Activated CD4-positive, alpha-beta T cell treated with anti-CD3 and anti-CD28 coated beads, Interleukin-2, amount 10 ng/mL, durations not matched to agents 24 days and 14 days (primary cell): ENCODE measurements at regions not wholly inside any gene's neighbourhood (a gene's known extent, or its start where the extent isn't known, plus 50 kb on each side); places are given as distances from the start of the nearest gene placed in this dataset.
"Not testable (repeated sequence)": the region's sequence is repeated elsewhere in the genome, so short reads cannot be mapped to it uniquely, and the experiment has no call there.

Experiments
- DNase-seq: peaks from one replicate; pipeline ENCODE4 v3.0.0; 2022
- H3K27ac Mint-ChIP-seq: one replicate; pipeline ENCODE4 v1.8.0; 2022; ENCODE audit warnings: mild to moderate bottlenecking, mixed read lengths
- H3K27me3 Mint-ChIP-seq: one replicate; pipeline ENCODE4 v1.8.0; 2022; ENCODE audit warnings: mixed read lengths
- H3K36me3 Mint-ChIP-seq: one replicate; pipeline ENCODE4 v1.8.0; 2022; ENCODE audit warnings: low read depth, mild to moderate bottlenecking, mixed read lengths
- H3K4me1 Mint-ChIP-seq: one replicate; pipeline ENCODE4 v1.8.0; 2021; ENCODE audit warnings: mixed read lengths
- H3K4me3 Mint-ChIP-seq: one replicate; pipeline ENCODE4 v1.8.0; 2022; ENCODE audit warnings: mild to moderate bottlenecking, moderate library complexity, mixed read lengths
- H3K9me3 Mint-ChIP-seq: one replicate; pipeline ENCODE4 v1.8.0; 2021; ENCODE audit warnings: mixed read lengths
- intact Hi-C: fragments of 100-400 bp; cut with micrococcal nuclease; formaldehyde crosslinking; loops from one replicate; pipeline ENCODE4 v1.15.1; 2023

DNA sequence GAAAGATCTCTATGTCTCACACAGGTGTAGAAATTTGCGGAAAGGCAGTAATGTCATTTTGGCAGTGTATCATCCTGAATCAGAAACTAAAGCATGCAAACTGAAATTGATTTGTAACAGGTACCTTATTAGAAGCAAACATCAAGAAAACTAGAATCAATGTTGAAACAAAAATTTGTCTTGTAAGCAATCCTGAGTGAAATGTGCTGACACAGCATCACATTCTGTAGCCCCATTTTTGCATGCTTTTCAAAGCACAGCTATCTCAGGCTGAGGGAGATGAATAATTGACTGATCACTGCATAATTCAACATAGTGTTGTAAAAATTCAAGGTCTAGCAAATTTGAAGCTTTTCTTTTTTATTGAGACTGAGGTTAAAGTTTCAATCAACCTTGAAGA, 539.7 kb downstream of the DACH1 start:
- no peaks in the 10 kb centered on the region for H3K9me3 Mint-ChIP-seq
- DNase-seq: no peak
- intact Hi-C loops: no loop called here
- no peak overlapping the region for H3K27ac Mint-ChIP-seq
- H3K4me1 Mint-ChIP-seq: no peaks in the 10 kb centered on the region
- no peak overlapping the region for H3K4me3 Mint-ChIP-seq
- no peaks in the 10 kb centered on the region for H3K36me3 Mint-ChIP-seq
- H3K27me3 Mint-ChIP-seq: peaks cover 2% of the 10 kb centered on the region

DNA sequence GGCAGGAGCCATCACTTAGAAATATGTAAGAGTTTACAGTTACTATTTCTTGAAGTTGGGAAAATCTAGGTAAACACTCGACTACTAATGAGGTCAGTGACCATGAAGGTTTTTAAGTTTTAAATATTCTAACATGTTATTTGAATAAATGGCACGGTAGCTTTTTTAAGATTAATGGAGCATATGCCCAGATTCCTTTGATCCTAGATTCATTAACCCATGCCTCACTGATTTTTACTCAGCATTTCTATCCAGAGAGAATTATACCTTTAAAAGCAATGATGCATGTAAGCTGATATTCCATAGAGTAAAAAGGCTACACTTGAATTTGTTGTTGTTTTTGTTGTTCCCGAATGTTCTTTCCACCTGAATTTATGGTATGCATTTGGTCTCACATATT, 541.4 kb downstream of the DACH1 start:
- H3K9me3 Mint-ChIP-seq: no peaks in the 10 kb centered on the region
- H3K36me3 Mint-ChIP-seq: no peaks in the 10 kb centered on the region
- H3K4me3 Mint-ChIP-seq: no peak overlapping the region
- no peak for DNase-seq
- H3K27ac Mint-ChIP-seq: no peak overlapping the region
- peaks cover 2% of the 10 kb centered on the region for H3K27me3 Mint-ChIP-seq
- intact Hi-C loops: no loop called here
- no peaks in the 10 kb centered on the region for H3K4me1 Mint-ChIP-seq

- intact Hi-C loops: no loop called here
- Mint-ChIP-seq H3K4me1 (no peaks in the 10 kb centered on the region), H3K4me3 (no peak overlapping the region), H3K9me3 (no peaks in the 10 kb centered on the region), H3K27ac (no peak overlapping the region), H3K36me3 (no peaks in the 10 kb centered on the region), H3K27me3 (no peaks in the 10 kb centered on the region)
- DNase-seq: no peak
These were observed 543.7 kb downstream of the DACH1 start for GRCh38 chr13:71323266-71323665.

DNA sequence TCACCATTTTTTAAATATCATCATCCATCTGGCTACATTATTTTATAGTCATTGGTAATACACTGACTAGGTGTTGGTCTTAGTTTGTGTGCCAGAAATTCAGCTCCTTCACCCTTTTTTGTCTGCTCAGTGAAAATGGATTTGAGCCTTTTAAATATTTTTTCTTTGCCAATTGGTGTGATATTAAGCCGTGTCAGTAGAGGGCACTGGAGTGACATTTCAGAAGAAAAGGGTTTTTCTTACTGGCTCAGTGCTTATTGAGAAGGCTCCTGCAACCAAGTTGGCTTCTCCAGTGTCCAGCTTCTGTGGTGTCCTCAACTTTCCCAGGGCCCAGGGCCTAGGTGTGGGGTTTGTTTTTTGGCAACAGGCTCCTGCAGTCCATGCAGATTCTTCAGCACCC, 546.6 kb downstream of the DACH1 start:
- H3K4me1 Mint-ChIP-seq: no peaks in the 10 kb centered on the region
- no peak overlapping the region for H3K4me3 Mint-ChIP-seq
- no peaks in the 10 kb centered on the region for H3K9me3 Mint-ChIP-seq
- H3K27ac Mint-ChIP-seq: no peak overlapping the region
- no peaks in the 10 kb centered on the region for H3K27me3 Mint-ChIP-seq
- H3K36me3 Mint-ChIP-seq: no peaks in the 10 kb centered on the region
- DNase-seq: peak; percentile 60
- intact Hi-C loops: loop anchor here (2.0 kb wide), 1 partner anchor 558 kb away; no protein-coding TSS in a partner anchor

DNA sequence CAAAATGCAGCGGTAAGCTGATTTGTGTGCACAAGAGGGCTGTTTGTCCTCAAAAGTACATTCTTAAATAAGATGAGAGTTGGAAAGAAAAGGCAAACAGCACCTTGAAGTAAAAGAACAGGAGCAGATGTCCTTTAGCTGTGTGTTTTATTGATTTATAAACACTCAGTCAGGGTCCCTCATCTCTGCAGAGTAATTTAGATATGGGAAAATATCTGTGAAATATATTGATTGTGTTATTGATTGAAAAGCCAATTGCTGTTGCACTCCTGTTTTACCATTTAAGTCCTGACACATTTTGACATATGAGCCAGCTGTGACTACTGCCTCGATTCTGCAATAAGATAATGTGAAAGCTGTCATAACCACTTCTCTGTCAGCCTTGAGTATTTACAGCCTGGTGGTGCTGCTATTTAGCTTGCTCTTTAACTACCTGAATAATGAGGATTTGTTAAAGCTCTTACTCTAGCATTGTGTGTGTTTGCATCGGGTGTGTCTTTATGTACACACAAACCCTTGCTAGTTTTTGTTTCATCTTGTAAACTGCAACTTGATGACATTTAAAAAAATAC, 550.1 kb downstream of the DACH1 start:
- no peak for DNase-seq
- Mint-ChIP-seq H3K9me3 (no peaks in the 10 kb centered on the region), H3K36me3 (no peaks in the 10 kb centered on the region), H3K4me1 (no peaks in the 10 kb centered on the region), H3K4me3 (no peak overlapping the region), H3K27ac (no peak overlapping the region), H3K27me3 (no peaks in the 10 kb centered on the region)
- intact Hi-C loops: no loop called here

DNA sequence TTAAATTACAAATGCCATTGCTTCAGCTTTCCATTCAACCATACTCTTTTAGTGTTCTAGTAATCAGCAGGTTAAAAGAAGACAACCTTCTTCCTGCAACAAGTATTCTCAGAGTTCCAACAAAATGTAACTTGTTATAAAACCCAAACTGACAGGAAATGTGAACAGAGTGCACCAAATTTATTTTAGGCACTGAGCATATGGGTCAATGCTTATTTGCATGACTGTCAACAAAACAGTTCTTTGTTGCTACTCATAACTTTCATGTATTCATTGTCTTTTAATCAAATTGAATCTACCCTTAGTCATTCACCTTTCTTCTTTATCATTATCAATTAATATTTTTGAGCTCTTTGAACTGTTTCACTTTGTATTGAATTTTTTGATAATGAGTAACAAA, 554.1 kb downstream of the DACH1 start:
- intact Hi-C loops: no loop called here
- H3K4me3 Mint-ChIP-seq: no peak overlapping the region
- no peaks in the 10 kb centered on the region for H3K27me3 Mint-ChIP-seq
- H3K9me3 Mint-ChIP-seq: no peaks in the 10 kb centered on the region
- no peak for DNase-seq
- H3K27ac Mint-ChIP-seq: no peak overlapping the region
- no peaks in the 10 kb centered on the region for H3K4me1 Mint-ChIP-seq
- no peaks in the 10 kb centered on the region for H3K36me3 Mint-ChIP-seq

GRCh38 chr13:71309905-71310304, 557.1 kb downstream of the DACH1 start:
- Mint-ChIP-seq H3K36me3 (no peaks in the 10 kb centered on the region), H3K27ac (no peak overlapping the region), H3K9me3 (no peaks in the 10 kb centered on the region), H3K4me3 (no peak overlapping the region), H3K4me1 (no peaks in the 10 kb centered on the region), H3K27me3 (peaks cover 2% of the 10 kb centered on the region)
- no peak for DNase-seq
- intact Hi-C loops: no loop called here

- Mint-ChIP-seq H3K4me3 (no peak overlapping the region), H3K9me3 (no peaks in the 10 kb centered on the region), H3K36me3 (no peaks in the 10 kb centered on the region), H3K27me3 (peaks cover 4% of the 10 kb centered on the region), H3K27ac (no peak overlapping the region), H3K4me1 (no peaks in the 10 kb centered on the region)
- no peak for DNase-seq
- intact Hi-C loops: no loop called here
These were observed 560.2 kb downstream of the DACH1 start for GRCh38 chr13:71306821-71307220.

DNA sequence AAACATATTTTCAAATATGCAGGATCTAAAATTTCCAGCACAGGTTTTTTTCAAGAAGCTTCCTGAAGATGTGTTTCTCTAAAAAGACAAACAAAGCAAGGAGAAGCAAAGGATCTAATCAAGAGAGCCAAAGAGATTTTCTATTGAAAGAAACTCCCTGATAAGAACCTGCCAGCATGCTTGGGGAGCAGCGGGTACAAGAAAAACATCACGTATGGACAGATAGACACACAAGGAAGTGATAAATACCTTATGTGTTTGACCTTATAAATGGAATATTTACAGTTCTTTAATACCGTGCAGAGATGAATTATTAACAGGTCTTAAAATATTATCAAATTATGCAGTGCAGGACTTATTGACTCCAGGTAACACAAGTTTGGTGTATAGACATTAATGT, 562.1 kb downstream of the DACH1 start:
- H3K9me3 Mint-ChIP-seq: no peaks in the 10 kb centered on the region

DNA sequence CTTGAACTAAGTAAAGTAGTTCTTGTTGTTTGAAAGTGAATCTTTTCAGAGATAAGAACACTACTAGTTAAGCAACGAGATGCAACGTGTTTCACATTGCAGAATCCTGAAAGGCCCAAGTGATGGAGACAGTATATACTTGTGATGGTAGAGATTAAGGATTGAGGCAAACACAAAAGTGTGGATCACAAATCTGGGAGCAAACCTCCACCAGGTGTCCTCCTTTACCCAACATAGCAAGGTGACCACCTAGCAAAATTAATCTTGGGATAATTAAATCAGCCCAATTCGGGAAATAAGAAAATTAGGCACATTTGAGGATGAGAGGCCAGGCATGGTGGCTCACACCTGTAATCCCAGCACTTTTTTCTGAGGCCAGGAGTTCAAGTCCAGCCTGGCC, 563.9 kb downstream of the DACH1 start:
- no peak for DNase-seq
- Mint-ChIP-seq H3K4me3 (no peak overlapping the region), H3K4me1 (no peaks in the 10 kb centered on the region), H3K27me3 (peaks cover 4% of the 10 kb centered on the region), H3K9me3 (no peaks in the 10 kb centered on the region), H3K36me3 (no peaks in the 10 kb centered on the region), H3K27ac (no peak overlapping the region)
- intact Hi-C loops: no loop called here

More for the DNA sequence above, 562.1 kb downstream of the DACH1 start:
- Mint-ChIP-seq H3K4me1 (no peaks in the 10 kb centered on the region), H3K27me3 (peaks cover 4% of the 10 kb centered on the region), H3K36me3 (no peaks in the 10 kb centered on the region), H3K27ac (no peak overlapping the region), H3K4me3 (no peak overlapping the region)
- intact Hi-C loops: no loop called here
- no peak for DNase-seq

DNA sequence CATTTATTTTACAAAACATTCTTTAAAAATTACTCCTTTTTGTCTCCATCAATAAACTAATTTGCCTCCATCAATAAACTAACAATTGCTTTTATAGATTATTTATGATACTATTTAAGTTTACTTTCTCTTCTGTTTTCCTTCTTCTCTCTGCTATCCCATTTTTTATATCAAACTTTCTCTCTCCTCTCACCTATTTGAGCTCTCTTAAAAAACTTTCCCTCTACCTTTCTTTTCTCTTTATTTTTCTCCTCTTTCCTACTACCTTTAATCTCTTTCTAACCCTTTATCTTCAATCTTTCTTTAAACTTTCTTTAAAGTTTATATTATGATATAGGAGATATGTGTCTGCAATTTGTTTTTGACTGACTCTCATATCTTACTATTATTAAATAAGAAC, 566.4 kb downstream of the DACH1 start:
- Mint-ChIP-seq H3K27ac (no peak overlapping the region), H3K36me3 (no peaks in the 10 kb centered on the region), H3K4me1 (no peaks in the 10 kb centered on the region), H3K27me3 (peaks cover 2% of the 10 kb centered on the region), H3K9me3 (no peaks in the 10 kb centered on the region), H3K4me3 (no peak overlapping the region)
- intact Hi-C loops: no loop called here
- no peak for DNase-seq

DNA sequence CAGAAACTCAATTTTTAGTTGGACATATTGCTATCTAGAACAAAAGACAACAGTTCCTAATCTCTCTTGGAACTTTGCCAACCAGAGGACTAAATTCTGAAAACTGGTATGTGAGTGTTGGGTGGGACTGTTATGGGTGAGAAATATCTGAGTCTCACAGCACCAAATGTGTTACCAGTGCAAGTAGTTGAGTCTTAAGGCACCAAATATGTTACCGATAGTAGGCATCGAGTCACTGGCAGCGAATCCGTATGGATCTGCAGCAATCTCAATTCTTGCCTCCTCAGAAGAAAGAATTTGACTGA, 575.2 kb downstream of the DACH1 start:
- Mint-ChIP-seq H3K4me1 (peaks cover 14% of the 10 kb centered on the region), H3K36me3 (no peaks in the 10 kb centered on the region), H3K27me3 (peaks cover 2% of the 10 kb centered on the region), H3K27ac (peak overlapping the region; percentile 57), H3K4me3 (no peak overlapping the region), H3K9me3 (peaks cover 13% of the 10 kb centered on the region)
- intact Hi-C loops: no loop called here
- DNase-seq: no peak

GRCh38 chr13:71290963-71291841, 575.8 kb downstream of the DACH1 start:
- Mint-ChIP-seq H3K4me3 (peak overlapping the region; percentile 78), H3K36me3 (no peaks in the 10 kb centered on the region), H3K9me3 (peaks cover 13% of the 10 kb centered on the region), H3K27me3 (peaks cover 2% of the 10 kb centered on the region), H3K4me1 (peaks cover 14% of the 10 kb centered on the region), H3K27ac (peak overlapping the region; percentile 80)
- intact Hi-C loops: no loop called here
- peak; percentile 83 for DNase-seq

DNA sequence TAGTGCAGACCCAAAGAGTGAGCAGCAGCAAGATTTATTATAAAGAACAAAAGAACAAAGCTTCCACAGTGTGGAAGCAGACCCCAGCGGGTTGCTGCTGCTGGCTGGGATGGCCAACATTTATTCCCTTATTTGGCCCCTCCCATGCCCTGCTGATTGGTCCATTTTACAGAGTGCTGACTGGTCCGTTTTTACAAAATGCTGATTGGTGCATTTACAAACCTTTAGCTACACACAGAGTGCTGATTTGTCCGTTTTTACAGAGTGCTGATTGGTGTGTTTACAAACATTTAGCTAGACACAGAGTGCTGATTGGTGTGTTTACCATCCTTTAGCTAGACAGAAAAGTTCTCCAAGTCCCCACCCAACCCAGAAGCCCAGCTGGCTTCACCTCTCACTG, 577.0 kb downstream of the DACH1 start:
- peaks cover 13% of the 10 kb centered on the region for H3K9me3 Mint-ChIP-seq
- H3K36me3 Mint-ChIP-seq, H3K4me3 Mint-ChIP-seq, H3K27me3 Mint-ChIP-seq, intact Hi-C loops, DNase-seq, H3K27ac Mint-ChIP-seq: not testable (repeated sequence)
- peaks cover 14% of the 10 kb centered on the region for H3K4me1 Mint-ChIP-seq

DNA sequence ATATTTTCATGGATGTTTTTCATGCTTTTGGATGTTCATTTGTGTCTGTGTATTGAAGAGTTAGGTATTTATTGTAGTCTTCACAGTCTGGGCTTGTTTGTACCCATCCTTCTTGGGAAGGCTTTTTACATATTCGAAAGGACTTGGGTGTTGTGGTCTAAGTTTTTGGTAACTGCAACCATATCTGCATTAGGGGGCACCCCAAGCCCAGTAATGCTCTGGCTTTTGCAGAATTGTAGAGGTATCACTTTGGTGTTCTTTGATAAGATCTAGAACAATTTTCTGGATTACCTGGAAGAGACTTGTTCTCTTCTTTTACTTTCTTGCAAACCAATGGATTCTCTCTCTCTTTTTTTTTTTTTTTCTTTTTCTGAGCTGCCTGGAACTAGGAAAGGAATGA, 581.3 kb downstream of the DACH1 start:
- intact Hi-C loops: no loop called here
- Mint-ChIP-seq H3K4me3 (no peak overlapping the region), H3K4me1 (peaks cover 2% of the 10 kb centered on the region), H3K27me3 (peaks cover 16% of the 10 kb centered on the region), H3K27ac (no peak overlapping the region), H3K36me3 (no peaks in the 10 kb centered on the region), H3K9me3 (peaks cover 6% of the 10 kb centered on the region)
- DNase-seq: no peak
